HUES64 (cell line): ENCODE measurements at regions not wholly inside any gene's neighbourhood (a gene's known extent, or its start where the extent isn't known, plus 50 kb on each side); places are given as distances from the start of the nearest gene placed in this dataset.

ENCODE experiments used
- H3K27ac ChIP-seq: 2 replicates; pipeline ENCODE4 v1.7.0; 2013; ENCODE audit warnings: low read depth, low read length, inconsistent platforms
- H3K27me3 ChIP-seq: 2 replicates; pipeline ENCODE4 v1.6.1; 2013; ENCODE audit warnings: mild to moderate bottlenecking, low read length; ENCODE audit not compliant: insufficient read depth
- H3K36me3 ChIP-seq: 2 replicates; pipeline ENCODE4 v1.6.1; 2013; ENCODE audit warnings: mild to moderate bottlenecking, low read length; ENCODE audit not compliant: insufficient read depth
- H3K4me1 ChIP-seq: 2 replicates; pipeline ENCODE4 v1.6.1; 2013; ENCODE audit warnings: mild to moderate bottlenecking, low read length, moderate library complexity; ENCODE audit not compliant: insufficient read depth
- H3K4me3 ChIP-seq: 2 replicates; pipeline ENCODE4 v1.5.1; 2013; ENCODE audit warnings: mild to moderate bottlenecking, low read length, moderate library complexity
- H3K9ac ChIP-seq: 2 replicates; pipeline ENCODE4 v1.6.1; 2013; ENCODE audit warnings: mild to moderate bottlenecking, low read depth, low read length
- H3K9me3 ChIP-seq: 2 replicates; pipeline ENCODE4 v1.6.1; 2013; ENCODE audit warnings: low read depth, low read length; ENCODE audit not compliant: insufficient read depth
- WGBS: fragments of 150-250, 120-280 bp; methylation state at CpG from one replicate; pipeline ENCODE4 v1.1.7; 2013; ENCODE audit warnings: missing lambda C conversion rate; 5-methylcytosine and 5-hydroxymethylcytosine counted together

- no peak overlapping the region for H3K9ac ChIP-seq
- peaks cover 24% of the 10 kb centered on the region for H3K9me3 ChIP-seq
- no peaks in the 10 kb centered on the region for H3K4me1 ChIP-seq
- no peaks in the 10 kb centered on the region for H3K27me3 ChIP-seq
- no peak overlapping the region for H3K4me3 ChIP-seq
- WGBS: 97% methylated on average over 1 of the region's 1 CpG
- H3K36me3 ChIP-seq: no peaks in the 10 kb centered on the region
- no peak overlapping the region for H3K27ac ChIP-seq
Observed at GRCh38 chr18:56462276-56462675, 176.1 kb downstream of the TXNL1 start.

DNA sequence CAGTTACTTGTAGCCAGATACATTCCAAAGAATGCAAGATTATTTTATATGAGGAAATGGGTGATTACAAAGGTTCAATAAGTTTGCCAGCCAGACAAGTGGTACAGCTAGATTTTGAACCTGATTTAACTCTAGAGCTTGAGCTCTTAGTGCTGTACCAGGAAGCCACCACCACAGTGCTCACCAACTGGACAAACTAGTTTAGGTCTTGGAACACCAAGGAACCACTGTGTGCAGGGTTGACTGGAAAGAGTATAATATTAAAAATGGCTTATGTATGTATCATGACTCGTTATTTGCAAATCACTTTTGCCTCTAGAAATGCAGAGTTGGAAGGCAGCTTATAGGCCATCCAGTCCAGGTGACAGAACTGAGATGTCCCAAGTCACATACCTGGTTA is 177.2 kb downstream of the TXNL1 start:
- Histone ChIP-seq H3K4me3 (no peak overlapping the region), H3K9ac (no peak overlapping the region), H3K36me3 (no peaks in the 10 kb centered on the region), H3K27me3 (no peaks in the 10 kb centered on the region), H3K9me3 (peaks cover 19% of the 10 kb centered on the region), H3K4me1 (no peaks in the 10 kb centered on the region), H3K27ac (no peak overlapping the region)
- 98% methylated on average over 1 of the region's 1 CpG for WGBS

- 99% methylated on average over 3 of the region's 3 CpGs for WGBS
- peaks cover 13% of the 10 kb centered on the region for H3K9me3 ChIP-seq
- H3K27ac ChIP-seq: no peak overlapping the region
Observed at GRCh38 chr18:56460581-56460980, 177.8 kb downstream of the TXNL1 start.

DNA sequence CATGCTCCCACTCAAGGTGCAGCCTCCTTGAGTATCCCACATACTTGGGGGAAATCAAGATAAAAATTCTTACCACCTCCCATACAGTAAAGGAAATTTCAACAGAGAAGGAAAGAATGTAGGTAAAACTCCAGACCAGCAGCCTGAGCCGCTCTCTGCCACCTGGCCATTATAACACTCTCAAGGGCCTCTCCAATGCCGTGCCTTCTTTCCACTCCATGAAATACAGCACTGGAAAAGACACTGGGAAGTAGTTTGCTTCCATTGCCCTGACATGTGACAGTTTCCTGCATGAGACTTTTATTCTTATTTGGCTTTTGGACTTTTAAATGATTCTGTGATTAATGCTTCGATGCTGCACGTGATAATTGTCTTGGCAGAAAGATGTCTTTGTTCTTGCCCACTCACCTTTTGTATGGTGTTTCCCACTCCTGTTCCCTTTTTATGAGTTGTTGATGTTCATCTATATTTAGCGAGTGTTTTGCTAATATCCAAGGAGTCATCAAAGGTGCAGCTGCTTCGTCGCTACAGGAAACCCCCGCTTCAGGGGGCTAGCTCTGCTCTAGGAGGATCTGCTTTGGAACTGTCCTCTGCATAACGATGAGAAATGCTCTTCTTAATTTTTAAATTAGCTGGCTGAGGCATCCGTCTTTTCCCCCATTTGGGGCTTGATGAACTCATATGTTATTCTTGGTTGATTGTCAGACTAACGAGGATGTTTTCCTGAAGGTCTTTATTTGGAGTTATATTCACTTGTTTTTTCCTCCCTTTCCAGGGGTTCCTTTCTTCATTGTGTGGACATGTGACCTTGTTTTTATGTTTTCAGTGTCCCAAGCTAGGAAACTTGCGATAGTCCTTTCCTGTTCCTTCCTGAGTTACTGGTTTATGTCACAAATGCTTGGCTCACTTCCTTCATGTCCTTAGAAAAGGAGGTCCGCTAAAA is 179.4 kb downstream of the TXNL1 start:
- Histone ChIP-seq H3K27ac (no peak overlapping the region), H3K4me1 (peaks cover 4% of the 10 kb centered on the region; the same call in 1 of the 2 replicates), H3K27me3 (no peaks in the 10 kb centered on the region), H3K4me3 (no peak overlapping the region), H3K36me3 (no peaks in the 10 kb centered on the region), H3K9me3 (no peaks in the 10 kb centered on the region; the same call in none of the 2 replicates), H3K9ac (no peak overlapping the region)
- 94% methylated on average over 13 of the region's 13 CpGs for WGBS

More at GRCh38 chr18:56460581-56460980, 177.8 kb downstream of the TXNL1 start:
- H3K27me3 ChIP-seq: no peaks in the 10 kb centered on the region
- no peak overlapping the region for H3K9ac ChIP-seq
- H3K36me3 ChIP-seq: no peaks in the 10 kb centered on the region
- no peak overlapping the region for H3K4me3 ChIP-seq
- no peaks in the 10 kb centered on the region for H3K4me1 ChIP-seq

DNA sequence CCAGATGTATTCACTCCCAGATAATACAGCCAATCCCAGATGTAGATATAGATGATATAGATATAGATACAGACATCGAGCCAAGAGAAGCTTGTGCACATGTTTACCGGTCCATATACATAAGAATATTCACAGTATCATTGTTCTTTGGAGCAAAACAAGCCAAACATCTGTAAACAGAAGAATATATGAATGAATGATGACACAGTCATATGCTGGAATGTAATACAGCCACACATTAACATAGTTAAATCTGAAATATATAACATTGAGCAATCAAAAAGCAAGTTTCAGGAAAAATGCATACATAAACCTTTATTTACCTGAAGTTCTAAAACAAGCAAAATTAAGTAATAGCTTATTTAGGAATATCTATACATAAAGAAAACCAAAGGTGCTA is 182.5 kb downstream of the TXNL1 start:
- Histone ChIP-seq H3K4me3 (no peak overlapping the region), H3K9me3 (no peaks in the 10 kb centered on the region), H3K36me3 (no peaks in the 10 kb centered on the region), H3K4me1 (peaks cover 16% of the 10 kb centered on the region; the same call in 1 of the 2 replicates), H3K27ac (no peak overlapping the region), H3K9ac (no peak overlapping the region), H3K27me3 (no peaks in the 10 kb centered on the region)
- WGBS: 100% methylated on average over 1 of the region's 2 CpGs

DNA sequence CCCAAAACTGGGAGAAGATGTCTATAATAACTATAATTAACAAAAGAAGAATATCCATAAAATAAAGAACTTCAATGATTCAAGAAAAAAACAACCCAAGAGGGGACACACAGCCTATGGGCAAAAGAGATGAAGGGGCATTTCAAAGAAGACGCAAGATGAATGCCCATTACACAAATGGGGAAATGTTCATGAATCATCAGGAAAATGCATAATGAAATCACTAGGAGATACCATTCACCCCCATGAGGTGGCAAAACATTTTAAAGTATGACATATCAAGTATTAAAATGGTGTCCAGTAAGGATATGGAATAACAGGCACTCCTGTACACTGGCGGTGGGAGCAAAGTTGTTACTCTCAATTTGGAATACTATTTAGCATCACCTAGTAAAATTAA is 183.3 kb downstream of the TXNL1 start:
- Histone ChIP-seq H3K9ac (no peak overlapping the region), H3K27me3 (no peaks in the 10 kb centered on the region), H3K4me3 (no peak overlapping the region), H3K9me3 (no peaks in the 10 kb centered on the region), H3K27ac (no peak overlapping the region), H3K36me3 (no peaks in the 10 kb centered on the region), H3K4me1 (peaks cover 16% of the 10 kb centered on the region; the same call in 1 of the 2 replicates)
- WGBS: 96% methylated on average over 2 of the region's 2 CpGs

GRCh38 chr18:56453631-56454030 is 184.8 kb downstream of the TXNL1 start:
- Histone ChIP-seq H3K36me3 (no peaks in the 10 kb centered on the region), H3K4me1 (peaks cover 16% of the 10 kb centered on the region; the same call in 1 of the 2 replicates), H3K9ac (no peak overlapping the region), H3K27me3 (no peaks in the 10 kb centered on the region), H3K9me3 (no peaks in the 10 kb centered on the region), H3K27ac (no peak overlapping the region), H3K4me3 (no peak overlapping the region)
- 43% methylated on average over 3 of the region's 3 CpGs for WGBS

- Histone ChIP-seq H3K4me3 (no peak overlapping the region), H3K27ac (no peak overlapping the region), H3K4me1 (peaks cover 16% of the 10 kb centered on the region; the same call in 1 of the 2 replicates), H3K36me3 (no peaks in the 10 kb centered on the region), H3K27me3 (no peaks in the 10 kb centered on the region), H3K9ac (no peak overlapping the region), H3K9me3 (no peaks in the 10 kb centered on the region)
- WGBS: 100% methylated on average over 1 of the region's 1 CpG
Observed at GRCh38 chr18:56451188-56451587, 187.2 kb downstream of the TXNL1 start.

- Histone ChIP-seq H3K9ac (no peak overlapping the region), H3K36me3 (no peaks in the 10 kb centered on the region), H3K9me3 (no peaks in the 10 kb centered on the region), H3K27me3 (no peaks in the 10 kb centered on the region), H3K27ac (no peak overlapping the region), H3K4me1 (peaks cover 9% of the 10 kb centered on the region; the same call in 1 of the 2 replicates), H3K4me3 (no peak overlapping the region)
- WGBS: 93% methylated on average over 5 of the region's 5 CpGs
Observed at GRCh38 chr18:56448751-56449150, 189.6 kb downstream of the TXNL1 start.

DNA sequence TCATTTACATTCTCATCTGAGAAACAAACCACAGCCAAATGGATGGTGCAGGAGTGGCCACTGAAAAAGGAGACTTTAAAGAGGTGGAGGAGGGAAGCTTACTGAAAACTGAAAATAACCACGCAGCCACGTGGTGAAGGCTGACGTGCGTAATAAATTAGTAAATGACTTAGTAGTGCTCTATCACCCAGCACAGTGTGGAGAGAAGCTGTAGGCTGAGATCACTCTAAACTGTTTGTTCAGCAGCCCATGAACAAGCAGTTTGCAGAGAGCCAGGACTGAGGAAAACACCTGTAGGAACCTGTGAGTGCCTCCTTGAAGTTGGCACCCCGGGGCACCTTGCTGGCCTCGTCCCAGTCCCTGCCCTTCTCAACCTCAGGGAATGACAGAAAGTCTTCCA is 193.0 kb downstream of the TXNL1 start:
- Histone ChIP-seq H3K36me3 (no peaks in the 10 kb centered on the region), H3K9me3 (no peaks in the 10 kb centered on the region), H3K4me1 (no peaks in the 10 kb centered on the region), H3K27ac (no peak overlapping the region), H3K9ac (no peak overlapping the region), H3K4me3 (no peak overlapping the region), H3K27me3 (no peaks in the 10 kb centered on the region)
- WGBS: 86% methylated on average over 6 of the region's 6 CpGs

GRCh38 chr18:56444201-56444600 is 194.2 kb downstream of the TXNL1 start:
- H3K27me3 ChIP-seq: no peaks in the 10 kb centered on the region
- no peaks in the 10 kb centered on the region for H3K36me3 ChIP-seq
- H3K9me3 ChIP-seq: no peaks in the 10 kb centered on the region
- 89% methylated on average over 3 of the region's 3 CpGs for WGBS
- no peaks in the 10 kb centered on the region for H3K4me1 ChIP-seq
- no peak overlapping the region for H3K27ac ChIP-seq
- H3K9ac ChIP-seq: no peak overlapping the region
- H3K4me3 ChIP-seq: no peak overlapping the region
